GM19351 (cell line): ENCODE measurements at regions not wholly inside any gene's neighbourhood (a gene's known extent, or its start where the extent isn't known, plus 50 kb on each side); places are given as distances from the start of the nearest gene placed in this dataset.

Experiments used
- ATAC-seq: cut with Tn5 transposase; IDR thresholded peaks from one replicate; pipeline ENCODE4 v1.9.1; 2021; ENCODE audit warnings: mild to moderate bottlenecking, moderate library complexity; ENCODE audit not compliant: unreplicated experiment

DNA sequence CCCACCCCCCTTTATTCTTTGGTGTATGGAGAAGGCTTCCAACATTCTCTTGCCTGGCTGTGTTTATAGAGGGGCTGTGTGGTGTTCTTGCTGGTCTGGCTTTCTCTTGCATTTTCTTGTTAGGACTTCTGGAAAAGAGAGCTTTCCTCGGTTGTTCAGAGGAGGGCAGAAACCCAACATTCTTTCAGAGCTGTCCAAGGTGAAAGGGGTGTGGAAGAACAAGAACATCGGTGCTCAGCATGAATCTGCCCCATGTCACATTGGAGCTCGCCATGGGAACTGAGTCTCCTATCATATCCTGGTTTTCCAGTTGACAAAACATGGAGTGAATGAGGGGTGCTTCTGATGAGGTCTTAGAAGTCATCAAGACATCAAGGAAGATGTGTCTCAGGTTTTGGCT lies 281.8 kb downstream of the RNF144B start:
- ATAC-seq, result no peak

DNA sequence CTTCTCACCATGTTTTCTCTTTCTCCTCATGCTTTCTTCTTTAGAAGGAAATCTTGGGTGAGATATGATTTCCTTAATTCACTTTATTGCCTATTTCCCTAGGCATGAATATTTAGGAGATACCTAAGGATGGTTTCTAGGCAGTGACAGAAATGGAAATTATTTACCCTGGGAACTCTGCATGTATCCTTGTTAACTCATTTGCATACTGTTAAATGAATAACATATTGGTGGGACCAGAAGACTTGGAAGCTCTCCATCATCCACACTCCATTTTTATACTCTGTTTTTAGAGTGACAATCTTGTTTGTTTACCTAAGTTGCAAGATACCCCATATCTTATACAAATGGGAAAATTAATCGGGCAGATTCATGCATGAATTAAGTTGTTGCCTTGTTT lies 285.7 kb downstream of the RNF144B start:
- no peak for ATAC-seq

DNA sequence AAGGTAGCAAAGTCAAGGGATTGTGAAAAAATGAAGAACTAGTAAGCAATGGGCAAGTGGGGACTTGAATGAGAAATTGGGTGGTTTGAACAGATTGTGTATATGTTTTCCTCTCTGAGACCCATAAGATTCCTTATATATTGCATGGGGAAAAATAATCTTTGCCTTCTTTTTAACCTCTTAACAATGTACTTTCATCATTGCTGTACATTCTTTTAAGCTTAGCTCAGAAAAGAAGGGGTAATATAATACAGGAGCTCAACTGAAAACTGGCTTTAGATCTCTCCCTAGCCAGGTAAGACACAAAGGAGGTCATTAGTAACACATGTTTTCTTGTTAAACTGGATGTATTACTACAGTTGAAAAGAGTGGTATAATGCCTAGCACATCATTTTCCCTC lies 287.2 kb downstream of the RNF144B start:
- no peak for ATAC-seq

DNA sequence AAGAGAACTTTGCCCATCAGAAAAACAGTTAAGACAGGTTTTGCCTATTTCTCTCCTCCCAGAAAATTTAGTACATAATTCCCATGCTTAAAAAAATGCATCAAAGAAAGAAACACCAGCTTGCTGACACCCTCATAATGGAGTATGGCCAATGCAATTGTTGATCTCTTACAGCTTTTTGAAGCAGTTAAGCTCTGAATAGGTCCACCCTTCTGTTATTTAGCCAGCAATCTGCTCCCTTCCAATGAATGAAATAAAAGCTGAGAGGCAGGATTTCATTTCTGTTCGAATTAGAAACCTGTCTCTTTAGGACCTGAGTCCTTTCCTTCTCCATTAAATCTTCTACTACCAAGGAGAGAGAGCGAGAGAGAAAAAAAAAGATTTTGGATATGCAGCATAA lies 288.7 kb downstream of the RNF144B start:
- ATAC-seq, result no peak

DNA sequence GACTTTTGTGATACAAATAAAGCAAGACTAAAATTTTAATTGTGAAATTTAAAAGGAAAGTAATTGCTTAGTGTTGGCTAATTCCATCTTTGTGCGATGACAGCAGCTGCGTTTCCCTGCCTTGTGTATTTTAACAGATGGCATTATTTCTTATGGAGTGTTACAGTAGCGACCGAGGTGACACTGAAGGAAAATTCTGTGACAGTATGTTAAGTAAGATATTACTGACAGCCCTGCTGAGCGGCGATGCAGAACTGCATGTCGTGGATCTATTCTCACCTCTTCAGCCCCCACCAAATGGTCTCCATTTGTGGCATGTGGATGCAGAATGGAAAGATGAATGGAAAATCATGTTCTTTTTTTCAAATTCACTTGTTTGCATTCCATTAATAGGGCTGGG lies 289.4 kb downstream of the RNF144B start:
- ATAC-seq, result no peak

DNA sequence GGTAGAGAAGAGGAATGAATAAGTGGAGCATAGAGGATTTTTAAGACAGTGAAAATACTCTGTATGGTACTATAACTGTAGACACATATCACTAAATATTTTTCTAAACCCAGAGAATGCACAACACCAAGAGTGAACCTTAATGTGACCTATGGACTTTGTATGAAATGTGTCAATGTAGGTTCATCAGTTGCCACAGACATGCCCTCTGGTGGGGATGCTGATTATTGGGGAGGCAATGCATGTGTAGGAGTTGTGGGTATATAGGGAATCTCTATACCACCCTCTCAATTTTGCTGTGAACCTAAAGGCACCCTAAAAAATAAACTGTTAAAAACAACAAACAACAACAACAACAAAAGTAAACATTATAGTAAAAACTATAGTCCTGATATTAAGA lies 293.7 kb downstream of the RNF144B start:
- ATAC-seq, result no peak

DNA sequence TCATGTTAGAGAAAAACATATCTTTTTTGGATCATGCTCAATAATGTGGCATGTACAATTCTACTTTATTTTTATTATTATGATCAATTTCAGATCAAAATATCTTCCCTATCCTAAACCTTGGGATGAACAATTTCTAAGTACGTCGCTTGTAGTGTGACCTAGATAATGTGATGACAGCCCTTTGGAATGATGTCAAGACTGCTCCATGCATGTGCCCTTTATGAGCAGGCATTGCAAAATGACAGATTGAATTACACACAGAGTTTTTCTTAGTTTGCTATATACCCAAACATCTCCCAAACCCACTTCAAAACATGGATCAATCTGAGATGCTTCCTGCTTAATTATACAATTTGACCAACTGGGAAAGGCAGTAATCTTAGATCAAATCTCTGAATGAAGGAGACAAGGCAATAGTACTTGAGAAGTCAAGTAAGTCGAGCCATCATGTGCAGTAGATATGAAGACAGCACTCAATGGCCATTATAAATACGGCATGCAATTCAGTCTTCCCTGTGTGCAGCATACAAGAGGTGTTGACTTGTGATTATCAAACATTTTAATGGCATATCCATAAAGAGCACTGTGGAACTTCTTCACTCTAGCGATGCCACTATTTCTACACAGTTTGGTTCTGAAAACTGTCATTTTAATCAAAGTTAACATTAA lies 294.8 kb downstream of the RNF144B start:
- no peak for ATAC-seq

DNA sequence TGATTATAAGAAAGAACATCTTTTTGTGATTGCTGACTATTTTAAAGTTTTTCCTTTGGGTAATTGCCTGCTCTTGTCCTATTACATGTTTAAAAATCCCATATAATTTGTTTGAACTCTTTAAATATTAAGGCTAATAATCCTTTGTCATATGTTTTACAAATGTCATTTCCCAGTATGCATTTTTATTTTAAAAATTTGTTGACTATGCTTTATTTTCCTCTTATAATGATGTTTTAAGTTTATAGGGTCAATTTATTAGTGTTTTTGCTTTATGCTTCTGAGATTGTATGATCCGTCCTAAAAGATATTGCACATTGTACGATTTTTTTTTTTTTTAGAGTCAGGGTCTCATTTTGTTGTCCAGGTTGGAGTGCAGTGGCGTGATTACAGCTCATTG lies 297.2 kb downstream of the RNF144B start:
- ATAC-seq, result no peak

DNA sequence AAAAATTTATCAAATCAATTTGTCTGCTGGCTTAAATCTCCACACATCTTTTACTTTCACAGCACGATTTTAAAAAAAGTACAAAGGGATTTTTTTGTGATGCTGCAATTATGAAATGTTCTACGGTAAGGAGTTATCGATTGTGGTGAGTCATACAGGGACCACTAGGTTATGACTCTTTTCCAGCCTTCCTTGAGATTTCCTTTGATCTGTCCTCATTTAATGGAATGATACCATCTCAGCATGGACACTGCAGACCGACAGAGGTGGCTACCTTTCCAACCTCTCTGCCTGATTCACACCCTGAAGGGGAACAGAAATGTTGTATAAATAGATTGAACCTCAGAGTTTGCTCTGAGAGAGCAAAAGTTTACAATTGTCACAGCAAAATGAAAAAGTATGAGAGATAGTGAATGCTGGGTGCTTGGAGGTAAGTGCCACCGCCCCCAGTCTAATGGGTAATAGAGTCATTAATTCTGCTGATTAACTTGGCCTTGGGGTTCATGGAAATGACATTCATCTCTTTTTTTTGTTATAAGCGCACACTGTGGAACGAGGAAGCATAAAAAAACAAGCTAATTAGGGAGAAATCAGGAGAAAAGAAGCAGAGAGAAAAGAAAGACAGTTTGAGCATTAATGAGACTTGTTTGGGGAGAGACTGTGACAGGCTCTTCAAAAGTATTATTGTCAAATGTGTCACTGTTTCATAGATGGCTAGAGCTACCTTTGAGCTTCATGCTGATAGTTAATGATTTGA lies 306.0 kb downstream of the RNF144B start:
- no peak for ATAC-seq

DNA sequence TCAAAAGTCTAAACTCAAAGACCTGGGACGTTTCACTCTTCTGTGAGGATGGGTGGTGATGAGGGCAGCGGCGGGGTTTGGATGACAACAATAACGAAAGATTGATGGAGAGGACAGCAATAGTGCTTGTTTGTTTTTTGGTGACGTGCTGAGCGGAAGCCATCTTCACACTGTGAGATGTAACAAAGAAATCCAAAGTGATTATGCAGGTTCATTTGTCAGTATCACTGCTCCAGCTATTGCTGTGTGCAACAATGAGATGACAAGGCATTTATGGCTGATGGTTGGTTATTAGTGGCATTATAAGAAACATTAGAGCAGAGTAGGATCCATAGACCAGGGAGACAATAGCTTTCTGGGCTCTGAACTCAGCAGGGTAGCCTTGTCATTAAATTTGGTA lies 306.7 kb downstream of the RNF144B start:
- no peak for ATAC-seq

DNA sequence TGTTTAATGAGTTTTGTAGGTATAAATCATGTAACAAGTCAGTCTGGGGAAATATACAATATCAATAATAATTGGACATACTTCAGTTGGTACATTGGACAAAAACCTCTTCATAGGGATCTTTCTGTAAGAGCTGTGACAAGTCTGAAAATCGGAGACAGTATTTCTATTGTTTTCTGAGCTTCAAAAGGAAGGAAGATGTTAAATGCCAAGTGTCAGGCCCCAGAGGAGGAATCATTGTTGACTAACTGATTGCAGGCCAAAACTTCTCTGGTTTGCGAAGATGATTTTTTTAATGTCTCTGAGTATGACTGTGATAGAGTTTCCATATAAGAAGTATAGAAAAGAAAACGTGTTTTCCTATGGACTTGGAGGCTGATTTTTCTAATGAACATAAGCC lies 316.4 kb downstream of the RNF144B start:
- ATAC-seq, result no peak

DNA sequence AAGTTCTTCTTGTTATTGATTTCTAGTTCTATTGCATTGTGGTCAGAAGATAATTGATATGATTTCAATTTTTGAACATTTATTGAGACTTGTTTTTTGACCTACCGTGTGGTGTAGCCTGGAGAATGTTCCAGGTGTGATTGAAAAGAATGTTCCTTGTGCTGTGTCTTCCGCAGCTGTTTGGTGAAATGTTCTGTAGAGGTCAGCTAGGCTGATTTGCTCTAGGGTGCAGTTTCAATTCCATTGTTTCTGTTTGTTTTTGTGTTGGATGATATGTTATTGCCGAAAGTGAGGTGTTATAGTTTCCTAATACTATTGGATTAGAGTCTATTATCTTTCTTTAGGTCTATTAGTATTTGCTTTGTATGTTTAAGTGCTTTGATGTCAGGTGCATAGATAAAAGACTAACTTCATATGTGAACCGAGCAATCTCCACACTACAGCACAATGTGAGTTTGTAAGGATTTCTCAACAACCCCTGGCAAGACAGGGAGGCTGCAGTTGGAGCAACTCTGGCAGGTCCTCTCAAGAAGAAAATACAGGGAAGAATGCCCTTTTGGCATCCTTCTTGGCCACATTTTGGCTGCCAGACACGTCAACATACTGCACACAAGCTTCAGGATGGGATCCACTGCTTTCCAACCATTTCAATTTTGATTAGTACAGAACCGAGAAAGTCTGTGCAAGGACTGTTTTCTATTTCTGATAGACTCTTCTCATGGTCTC lies 320.7 kb downstream of the RNF144B start:
- ATAC-seq, result no peak

DNA sequence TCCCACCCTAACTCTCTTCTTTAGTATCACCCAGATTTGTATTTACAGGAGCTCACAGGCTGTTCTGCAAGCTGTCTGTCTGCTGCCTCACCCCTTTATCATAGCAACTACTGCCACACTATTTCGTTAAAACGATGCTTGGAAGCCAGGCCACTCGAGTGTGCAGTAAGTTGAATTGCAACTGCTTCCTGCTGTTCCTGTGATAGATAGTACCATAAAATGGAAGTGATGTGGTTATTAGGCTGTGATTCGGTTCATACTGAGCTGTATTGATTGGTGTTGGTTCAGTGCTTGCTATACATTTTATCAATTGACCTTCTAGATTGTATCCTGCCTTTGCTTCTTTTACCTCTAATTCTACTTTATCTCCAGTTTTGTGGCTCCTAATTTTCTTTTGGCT lies 325.4 kb downstream of the RNF144B start:
- ATAC-seq, result no peak

DNA sequence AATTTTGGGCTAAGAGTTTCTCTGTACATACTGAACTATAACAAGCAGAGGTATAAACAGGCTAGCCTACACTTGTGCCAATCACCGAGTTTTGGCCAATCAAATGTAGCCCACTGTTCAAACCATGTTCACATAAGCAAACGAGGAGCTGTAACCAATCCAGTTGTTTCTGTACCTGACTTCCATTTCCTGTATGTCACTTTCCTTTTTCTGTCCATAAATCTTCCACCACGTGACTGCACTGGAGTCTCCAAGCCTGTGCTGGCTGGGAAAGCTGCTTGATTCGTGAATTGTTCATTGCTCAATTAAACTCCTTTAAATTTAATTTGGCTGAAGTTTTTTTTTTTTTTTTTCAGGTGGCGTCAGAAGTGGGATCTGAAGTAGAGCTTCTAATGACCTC lies 332.9 kb downstream of the RNF144B start:
- no peak for ATAC-seq

DNA sequence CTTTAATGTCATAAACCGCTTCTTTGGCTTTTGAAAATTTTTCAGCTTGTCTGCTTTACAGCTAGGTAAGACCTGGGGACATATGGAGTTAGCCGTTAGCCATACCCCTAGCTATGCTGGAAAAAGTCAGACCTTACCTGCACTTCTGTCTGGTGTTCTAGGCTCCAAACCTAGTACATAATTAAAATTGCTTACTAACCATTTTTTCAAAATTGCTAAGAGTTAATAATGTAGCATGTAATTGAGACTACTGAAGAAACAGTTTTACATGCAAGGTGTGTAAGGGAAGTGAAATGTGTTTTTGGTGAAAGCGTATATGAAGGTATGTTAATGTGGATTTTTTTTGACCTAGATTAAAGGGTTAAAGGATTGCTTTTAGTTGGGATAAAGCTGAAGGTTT lies 336.9 kb downstream of the RNF144B start:
- ATAC-seq, result no peak

DNA sequence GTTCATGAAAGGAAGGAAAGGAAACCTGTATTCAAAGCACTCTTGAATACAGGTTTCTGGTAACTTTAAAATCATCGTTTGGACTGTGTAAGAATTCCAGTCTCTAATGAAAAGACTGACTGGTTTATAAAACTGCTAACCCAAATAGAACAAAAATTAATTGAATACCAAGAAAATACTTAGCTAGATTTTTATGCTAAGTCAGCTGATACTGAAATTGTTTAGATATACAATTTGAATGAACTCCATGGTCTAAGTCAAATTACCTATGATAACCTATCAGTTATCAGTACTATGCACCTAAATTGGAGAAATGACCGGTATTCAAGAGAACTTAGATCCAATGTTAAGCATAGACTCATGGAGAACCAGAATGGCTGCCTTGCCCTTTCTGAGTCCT lies 338.3 kb downstream of the RNF144B start:
- ATAC-seq, result no peak

DNA sequence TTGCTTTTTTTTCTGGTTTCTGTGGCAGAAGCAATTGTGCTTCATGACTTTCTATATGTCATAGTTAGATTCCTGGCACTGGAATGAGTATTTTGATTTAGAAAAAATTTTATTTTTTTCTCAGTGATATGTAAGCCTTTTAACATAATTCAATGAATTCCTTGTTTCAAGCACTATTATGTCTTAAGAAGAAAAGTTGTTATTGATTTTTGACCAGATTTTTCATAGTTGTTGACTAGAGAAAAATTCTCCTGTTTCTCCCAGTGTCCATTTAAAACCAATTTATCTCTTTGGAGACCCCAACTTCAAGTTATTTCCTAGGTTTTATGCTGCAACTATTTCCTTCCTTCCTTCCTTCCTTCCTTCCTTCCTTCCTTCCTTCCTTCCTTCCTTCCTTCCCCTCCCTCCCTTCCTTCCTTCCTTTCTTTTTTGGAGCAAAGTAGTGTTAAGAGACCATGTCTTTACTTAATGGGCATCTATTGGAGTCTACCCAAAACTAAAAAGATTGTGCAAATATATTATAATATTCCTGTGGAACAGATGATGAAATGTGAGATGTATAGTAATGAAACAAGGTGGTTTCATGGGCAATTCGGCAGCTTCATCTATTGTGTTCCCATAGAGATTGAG lies 346.9 kb downstream of the RNF144B start:
- no peak for ATAC-seq

DNA sequence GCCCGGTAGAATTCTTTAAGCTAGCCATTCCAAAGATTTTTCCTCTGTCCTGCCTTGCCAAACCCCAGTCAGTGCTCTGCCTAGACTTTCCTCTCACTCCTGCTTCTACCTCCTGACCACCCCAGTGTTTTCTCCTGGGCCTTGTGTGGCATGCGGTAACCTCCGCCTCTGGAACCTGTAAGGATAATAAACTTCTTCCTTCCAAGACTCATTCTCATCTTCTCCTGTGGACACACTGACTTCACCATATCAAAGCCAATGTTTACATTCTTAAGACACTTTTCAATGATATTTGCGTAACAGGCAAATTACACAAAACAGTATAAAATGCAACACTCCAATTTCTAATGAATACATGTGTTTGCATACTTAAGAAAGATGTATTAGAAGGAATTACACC lies 354.6 kb downstream of the RNF144B start:
- ATAC-seq, result no peak

DNA sequence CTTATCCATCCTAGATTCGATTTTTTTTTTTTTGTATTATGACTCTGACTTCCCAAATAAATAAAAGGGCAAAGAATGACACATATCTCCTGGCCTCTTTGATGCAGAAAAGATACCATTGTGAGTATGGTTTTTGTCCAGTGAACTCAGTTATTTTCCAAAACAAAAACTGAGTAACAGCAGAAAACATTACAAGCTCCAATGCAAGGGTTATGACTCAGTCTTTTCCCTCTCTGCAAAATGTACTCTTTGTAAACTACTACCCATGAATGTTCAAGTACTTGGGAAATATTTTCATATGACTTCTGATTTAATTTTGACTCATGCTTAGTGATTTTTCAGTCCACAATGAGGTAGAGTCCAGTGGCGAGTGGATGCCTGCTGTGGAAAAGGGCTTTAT lies 355.3 kb downstream of the RNF144B start:
- no peak for ATAC-seq

DNA sequence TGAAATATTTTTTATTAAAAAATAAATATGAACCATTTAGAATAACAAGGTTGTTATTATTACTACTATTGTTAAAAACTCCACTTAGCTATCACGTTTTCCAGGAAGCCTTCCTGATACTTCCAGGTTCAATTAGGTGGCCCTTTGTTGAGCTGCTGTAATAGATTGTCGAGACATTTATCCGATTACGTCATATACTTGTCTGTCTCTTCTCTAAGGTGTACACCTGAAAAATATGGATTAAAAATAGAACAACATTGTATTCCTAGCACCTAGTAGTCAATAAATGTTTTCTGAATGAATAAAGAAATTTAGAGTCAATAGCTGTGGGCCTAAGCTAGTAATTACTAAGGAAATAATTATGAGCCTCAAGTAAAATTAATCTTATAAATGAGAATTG lies 359.6 kb downstream of the RNF144B start:
- ATAC-seq, result no peak

DNA sequence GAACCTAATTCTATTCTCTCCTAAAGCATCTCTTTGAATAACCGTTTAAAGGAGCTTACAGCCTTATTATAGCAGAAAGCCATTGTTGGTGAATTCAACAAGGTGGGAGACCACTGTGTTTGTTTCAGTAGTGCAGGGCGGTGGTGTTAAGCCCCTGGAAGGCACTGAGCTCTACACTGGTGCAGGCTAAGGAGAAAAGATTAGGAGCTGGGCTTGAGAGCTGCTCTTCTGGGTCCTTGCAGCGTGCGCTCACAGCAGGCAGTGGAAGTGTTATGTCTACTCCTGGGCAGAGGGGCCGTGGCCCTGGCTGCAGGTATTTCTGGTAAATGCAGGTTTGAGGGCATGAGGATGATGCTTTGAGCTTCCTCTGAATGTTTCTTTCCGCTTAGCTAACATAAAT lies 361.2 kb downstream of the RNF144B start:
- no peak for ATAC-seq
